Suprapubic skin (tissue), 4 donors: ENCODE measurements at regions not wholly inside any gene's neighbourhood (a gene's known extent, or its start where the extent isn't known, plus 50 kb on each side); places are given as distances from the start of the nearest gene placed in this dataset.
A peak's percentile ranks its signal among the peaks of the same experiment; 100 is the strongest.

Experiments used
- DNase-seq, 2 donors: peaks; one replicate each; pipeline ENCODE4 v3.0.0-alpha.2; 2019; ENCODE audit warnings: low spot score in 2 of 2
- H3K27ac ChIP-seq: fragments of 200-600 bp; sonication (generic); one replicate; pipeline ENCODE4 v1.5.1; 2019
- H3K27me3 ChIP-seq: fragments of 200-600 bp; sonication (generic); one replicate; pipeline ENCODE4 v1.5.1; 2019
- H3K36me3 ChIP-seq: fragments of 200-600 bp; sonication (generic); one replicate; pipeline ENCODE4 v1.5.1; 2019
- H3K4me1 ChIP-seq: fragments of 200-600 bp; sonication (generic); one replicate; pipeline ENCODE4 v1.5.1; 2019
- H3K4me3 ChIP-seq: fragments of 200-600 bp; sonication (generic); one replicate; pipeline ENCODE4 v1.5.1; 2019; ENCODE audit warnings: mild to moderate bottlenecking
- H3K9me3 ChIP-seq: fragments of 200-600 bp; sonication (generic); one replicate; pipeline ENCODE4 v1.5.1; 2019
- CTCF ChIP-seq, 2 donors: fragments of 200-600 bp in 1 of 2; fragments of 450-650 bp in 1 of 2; sonication (generic) in 1 of 2; IDR thresholded peaks; one replicate each; pipeline ENCODE4 v1.5.1; 2016 to 2019; ENCODE audit warnings: antibody characterized with exemption in 2 of 2, mild to moderate bottlenecking in 1 of 2, moderate library complexity in 1 of 2
- EP300 ChIP-seq: sonication (generic); formaldehyde crosslinking; IDR thresholded peaks from one replicate; pipeline ENCODE4 v1.6.1; 2017; ENCODE audit warnings: antibody characterized with exemption
- POLR2A ChIP-seq, 2 donors: fragments of 450-650 bp; IDR thresholded peaks; one replicate each; pipeline ENCODE4 v1.6.1; 2017; ENCODE audit warnings: antibody characterized with exemption in 2 of 2, mild to moderate bottlenecking in 2 of 2, moderate library complexity in 2 of 2
- POLR2AphosphoS5 ChIP-seq, 3 donors: sonication (generic); formaldehyde crosslinking; IDR thresholded peaks; one replicate each; pipeline ENCODE4 v1.6.1; 2017; ENCODE audit warnings: antibody characterized with exemption in 3 of 3
- WGBS: methylation state at CpG from one replicate; pipeline ENCODE4 v1.1.5; 2018; 5-methylcytosine and 5-hydroxymethylcytosine counted together

GRCh38 chr16:80046848-80047247 is 446.3 kb upstream of the MAF start:
- H3K9me3 ChIP-seq: no peaks in the 10 kb centered on the region
- WGBS: 86% methylated on average over 2 of the region's 2 CpGs
- no peak for DNase-seq
- TF ChIP-seq POLR2AphosphoS5 (IDR thresholded peaks at IDR 0.05) (no peak), POLR2A (IDR thresholded peaks at IDR 0.05) (no peak), EP300 (no peak), CTCF (IDR thresholded peaks at IDR 0.05) (no peak)
- H3K27me3 ChIP-seq: no peaks in the 10 kb centered on the region
- H3K4me3 ChIP-seq: no peak overlapping the region
- H3K36me3 ChIP-seq: no peaks in the 10 kb centered on the region
- H3K4me1 ChIP-seq: peaks cover 22% of the 10 kb centered on the region
- no peak overlapping the region for H3K27ac ChIP-seq

GRCh38 chr16:80046261-80046660 is 445.7 kb upstream of the MAF start:
- WGBS: 65% methylated on average over 3 of the region's 3 CpGs
- Histone ChIP-seq H3K27me3 (no peaks in the 10 kb centered on the region), H3K4me1 (peaks cover 28% of the 10 kb centered on the region), H3K4me3 (no peak overlapping the region), H3K9me3 (no peaks in the 10 kb centered on the region), H3K27ac (no peak overlapping the region), H3K36me3 (no peaks in the 10 kb centered on the region)
- no peak for DNase-seq
- TF ChIP-seq CTCF (IDR thresholded peaks at IDR 0.05) (no peak), POLR2A (IDR thresholded peaks at IDR 0.05) (no peak), POLR2AphosphoS5 (IDR thresholded peaks at IDR 0.05) (no peak), EP300 (no peak)

GRCh38 chr16:80045861-80046260 is 445.3 kb upstream of the MAF start:
- Histone ChIP-seq H3K4me1 (peaks cover 31% of the 10 kb centered on the region), H3K9me3 (no peaks in the 10 kb centered on the region), H3K27me3 (no peaks in the 10 kb centered on the region), H3K27ac (no peak overlapping the region), H3K4me3 (no peak overlapping the region), H3K36me3 (no peaks in the 10 kb centered on the region)
- DNase-seq: no peak
- no peak for TF ChIP-seq POLR2AphosphoS5 (IDR thresholded peaks at IDR 0.05)
- TF ChIP-seq POLR2A (IDR thresholded peaks at IDR 0.05): no peak
- TF ChIP-seq CTCF (IDR thresholded peaks at IDR 0.05): no peak
- TF ChIP-seq EP300: no peak
- 69% methylated on average over 8 of the region's 8 CpGs for WGBS

- no peak overlapping the region for H3K4me3 ChIP-seq
- 36% methylated on average over 2 of the region's 2 CpGs for WGBS
- H3K27ac ChIP-seq: no peak overlapping the region
- TF ChIP-seq POLR2A (IDR thresholded peaks at IDR 0.05) (no peak), EP300 (no peak), CTCF (IDR thresholded peaks at IDR 0.05) (no peak), POLR2AphosphoS5 (IDR thresholded peaks at IDR 0.05) (no peak)
- H3K9me3 ChIP-seq: no peaks in the 10 kb centered on the region
- H3K4me1 ChIP-seq: peaks cover 28% of the 10 kb centered on the region
- no peaks in the 10 kb centered on the region for H3K36me3 ChIP-seq
- DNase-seq: no peak
- H3K27me3 ChIP-seq: no peaks in the 10 kb centered on the region
Observed at GRCh38 chr16:80041410-80041809, 440.9 kb upstream of the MAF start.

GRCh38 chr16:80040814-80041213 is 440.3 kb upstream of the MAF start:
- Histone ChIP-seq H3K9me3 (no peaks in the 10 kb centered on the region), H3K36me3 (no peaks in the 10 kb centered on the region), H3K4me1 (peaks cover 24% of the 10 kb centered on the region), H3K27ac (peak overlapping the region; percentile 58), H3K4me3 (no peak overlapping the region), H3K27me3 (no peaks in the 10 kb centered on the region)
- no peak for DNase-seq
- WGBS: 74% methylated on average over 3 of the region's 3 CpGs
- no peak for TF ChIP-seq CTCF (IDR thresholded peaks at IDR 0.05)
